NCI-H446 treated with DMSO at 0.1 percent for 48 hours (cell line): ENCODE measurements at regions not wholly inside any gene's neighbourhood (a gene's known extent, or its start where the extent isn't known, plus 50 kb on each side); places are given as distances from the start of the nearest gene placed in this dataset.

ENCODE experiments used
- DNase-seq: peaks from one replicate; lab custom pipeline; 2025; lab: John Stamatoyannopoulos, UW

DNA sequence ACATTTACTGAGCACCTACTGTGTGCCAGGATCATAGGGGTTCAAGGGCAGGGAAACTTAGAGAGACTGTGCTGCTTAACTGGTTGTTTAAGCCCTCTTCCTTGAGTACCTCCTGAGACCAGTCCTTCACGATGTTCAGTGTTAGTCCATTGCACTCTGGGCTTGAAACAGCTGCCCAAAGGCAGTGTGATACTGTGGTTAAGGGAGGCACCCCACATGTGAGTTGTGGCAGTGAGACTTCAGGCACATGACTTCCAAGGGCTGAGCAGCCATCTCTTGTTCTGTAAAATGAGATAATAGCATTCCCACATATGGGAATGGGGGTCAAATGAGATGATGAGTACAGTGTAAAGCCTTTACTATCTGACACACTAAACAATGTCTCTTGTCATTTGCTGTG, 75.1 kb downstream of the LINGO1 start:
- no peak for DNase-seq

DNA sequence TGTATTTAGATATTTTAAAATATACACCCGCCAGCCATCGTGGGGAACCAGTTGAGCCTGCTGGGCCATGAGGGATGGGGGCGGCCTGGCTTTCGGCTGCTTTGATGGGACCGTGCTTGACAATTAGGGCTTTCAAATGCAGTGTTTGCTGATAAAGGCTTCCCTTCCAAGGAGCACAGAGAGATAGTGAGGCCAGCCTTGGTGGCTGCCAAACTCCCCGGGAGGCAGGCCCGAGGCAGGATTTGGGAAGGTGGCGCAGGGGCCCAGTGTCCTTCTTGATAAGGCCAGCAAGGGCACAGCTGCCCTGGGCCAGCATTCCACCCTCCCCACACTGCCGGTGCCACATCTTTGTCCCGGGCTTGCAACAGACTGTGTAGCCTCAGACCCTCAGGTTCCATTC, 75.6 kb downstream of the LINGO1 start:
- DNase-seq, result no peak

DNA sequence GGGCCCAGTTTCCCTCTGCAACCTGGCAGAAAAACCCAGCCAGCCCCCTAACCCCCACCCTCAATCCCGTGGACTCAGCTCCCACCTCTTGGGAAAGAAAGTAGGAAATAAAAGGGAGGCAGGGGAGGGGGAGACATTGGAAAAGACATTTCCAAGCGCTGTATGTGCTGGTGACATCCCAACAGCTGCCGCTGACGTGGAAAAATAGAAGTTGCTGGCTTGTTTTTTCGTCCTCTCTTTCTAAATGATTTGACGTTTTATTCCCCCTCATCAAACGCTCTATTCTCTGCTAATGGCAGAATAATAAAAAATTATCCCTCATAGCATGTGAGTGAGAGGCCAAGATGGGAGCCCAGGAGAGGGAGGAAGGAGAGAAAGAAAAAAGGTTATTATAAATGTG, 76.1 kb downstream of the LINGO1 start:
- no peak for DNase-seq

DNA sequence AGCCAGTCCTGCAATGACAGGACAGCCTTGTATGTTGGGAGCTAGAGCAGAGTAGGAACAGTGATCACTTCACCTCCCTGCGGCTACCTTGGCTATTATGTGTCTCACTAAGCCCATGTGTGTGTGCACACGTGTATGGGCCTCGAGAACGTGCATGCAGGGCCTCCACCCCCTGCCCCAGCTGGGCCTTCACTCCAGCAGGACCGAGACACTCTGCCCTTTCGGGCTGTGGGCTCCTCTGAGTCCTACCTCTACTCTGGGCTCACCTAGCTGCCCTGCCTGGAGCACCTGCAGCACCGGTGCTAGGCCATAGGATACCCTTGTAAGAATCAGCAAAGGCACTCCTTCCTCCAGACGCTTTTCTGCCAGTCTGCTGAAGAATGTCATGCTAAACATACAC, 77.5 kb downstream of the LINGO1 start:
- no peak for DNase-seq

DNA sequence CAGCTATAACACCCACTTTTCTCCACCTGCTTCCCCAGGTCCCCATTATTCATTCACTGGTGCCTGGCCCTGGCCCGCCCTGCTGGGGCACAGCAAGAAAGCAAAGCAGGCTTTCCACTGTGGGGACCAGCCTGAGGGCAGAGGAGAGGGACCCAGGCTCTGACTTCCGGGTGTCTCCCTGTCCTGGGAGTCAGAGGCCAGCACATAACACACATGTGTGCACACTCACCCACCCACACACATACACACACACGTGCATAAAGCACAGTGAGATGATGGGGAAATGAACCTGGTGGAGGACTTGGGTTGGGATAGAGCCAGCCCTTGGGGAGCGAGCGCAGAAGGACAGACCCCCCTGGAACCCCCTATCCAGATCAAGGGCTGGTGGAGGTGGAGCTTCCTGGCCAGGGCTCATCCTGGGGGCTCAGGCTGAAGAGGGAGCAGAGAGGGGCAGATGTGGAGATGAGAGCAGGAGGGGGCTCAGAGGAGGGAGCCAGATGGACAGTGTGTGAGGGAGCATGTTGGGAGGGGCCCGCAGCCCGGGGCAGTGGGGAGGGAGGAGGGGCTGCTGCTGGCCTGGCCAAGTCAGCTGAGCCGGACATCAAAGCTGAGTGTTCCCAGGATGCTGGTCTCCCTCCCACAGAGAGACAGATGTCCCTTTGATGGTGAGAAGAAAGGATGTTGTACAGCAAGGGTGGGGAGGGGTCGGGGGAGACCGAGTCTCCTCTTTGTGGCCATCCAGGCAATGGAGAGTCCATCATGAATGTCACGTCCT, 78.2 kb downstream of the LINGO1 start:
- no peak for DNase-seq

DNA sequence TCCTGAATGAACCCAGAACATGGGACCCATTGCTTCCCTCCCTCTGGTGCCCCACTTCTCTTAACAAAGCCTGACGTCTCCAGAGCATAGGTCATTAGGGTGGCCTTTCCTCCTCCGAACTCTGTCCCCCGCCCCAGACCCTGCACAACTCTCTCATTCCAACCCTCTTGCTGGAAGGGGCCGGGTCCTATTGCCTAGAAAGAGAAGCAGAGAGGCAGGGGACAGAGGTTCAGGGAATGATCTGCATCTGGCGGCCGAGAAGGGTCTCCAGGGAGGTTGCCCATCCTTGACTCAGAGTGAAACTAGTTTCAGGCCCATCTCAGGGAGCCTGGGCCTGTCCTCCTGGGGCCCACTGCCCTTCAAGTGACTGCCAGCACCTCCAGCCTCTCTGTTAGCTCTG, 79.0 kb downstream of the LINGO1 start:
- no peak for DNase-seq

DNA sequence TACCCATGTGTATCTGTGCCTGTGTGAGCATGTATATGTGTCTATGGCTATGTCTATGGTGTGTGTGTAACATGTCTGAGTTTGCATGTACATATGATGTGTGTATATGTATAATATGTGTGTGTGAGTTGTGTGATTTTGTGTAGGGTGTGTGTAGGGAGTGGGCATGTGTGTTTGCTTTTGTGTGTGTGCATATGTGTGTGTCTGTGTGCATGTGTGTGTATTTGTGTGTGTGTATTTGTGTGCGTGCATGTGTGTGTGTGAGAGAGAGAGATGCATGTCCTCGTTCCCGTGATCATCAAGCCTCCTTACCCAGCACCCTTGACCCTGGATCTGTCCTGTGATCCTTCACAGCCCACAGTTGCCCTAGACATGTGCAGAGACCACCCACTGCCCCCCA, 79.5 kb downstream of the LINGO1 start:
- no peak for DNase-seq

DNA sequence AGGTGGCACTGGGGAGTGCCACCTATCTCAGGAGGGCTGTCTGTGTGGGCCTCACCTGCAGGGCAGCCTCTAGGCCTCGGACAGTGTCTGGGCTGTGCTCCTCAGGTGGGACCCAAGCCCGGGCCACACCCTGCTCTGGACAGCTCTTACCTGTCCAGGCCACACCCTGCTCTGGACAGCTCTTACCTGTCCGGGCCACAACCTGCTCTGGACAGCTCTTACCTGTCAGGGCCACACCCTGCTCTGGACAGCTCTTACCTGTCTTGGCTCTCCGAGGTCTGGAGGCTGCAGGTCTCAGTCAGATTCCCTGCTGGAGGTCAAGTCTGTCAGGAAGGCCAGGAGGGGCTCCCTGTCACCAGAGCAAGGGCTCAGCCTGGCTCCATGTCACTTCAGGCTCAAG, 80.6 kb downstream of the LINGO1 start:
- no peak for DNase-seq

DNA sequence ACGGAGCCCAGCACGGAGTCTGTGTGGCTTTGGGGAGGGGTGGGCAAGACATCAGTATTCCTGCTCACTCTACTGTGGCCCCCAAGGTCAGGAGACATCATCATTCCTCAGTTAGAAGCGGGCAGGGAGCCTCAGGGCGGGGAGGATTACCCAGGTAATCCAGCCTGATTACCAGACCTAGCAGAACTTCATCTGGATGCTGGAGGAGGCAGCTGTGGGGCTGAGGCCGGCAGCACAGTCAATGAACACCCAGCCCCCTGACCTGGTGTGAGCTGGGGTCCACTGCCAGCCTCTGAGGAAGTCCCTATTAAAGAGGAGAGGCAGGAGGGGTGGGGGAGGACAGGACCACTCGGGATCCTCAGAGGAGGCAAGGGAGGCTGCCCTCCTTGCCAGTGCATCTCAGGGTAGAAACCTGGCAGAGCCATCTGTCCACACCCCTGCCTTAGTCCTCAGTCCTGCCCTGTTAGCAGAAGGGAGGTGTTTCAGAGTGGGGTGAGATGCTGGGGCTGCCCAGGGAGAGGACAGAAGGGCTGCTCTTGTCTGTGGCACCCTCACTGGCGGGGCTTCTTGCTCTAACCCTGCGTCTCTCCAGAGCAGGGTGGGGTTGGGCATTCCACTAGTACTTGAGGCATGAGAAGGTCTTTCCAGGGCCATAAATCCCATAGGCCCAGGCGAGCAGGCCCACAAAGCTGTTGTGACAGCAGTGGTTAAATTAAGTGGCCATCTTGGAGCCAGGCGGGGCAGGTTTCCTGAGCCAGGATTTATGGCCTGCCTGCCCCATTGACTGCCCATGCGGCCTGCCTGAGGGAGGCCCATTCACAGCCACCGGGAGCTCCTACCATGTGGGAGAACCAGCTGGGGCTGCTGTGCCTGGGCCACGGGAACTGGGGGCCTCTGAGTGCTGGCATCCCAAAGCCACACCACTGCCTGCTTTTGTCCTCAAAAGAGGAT, 82.1 kb downstream of the LINGO1 start:
- DNase-seq, result no peak

DNA sequence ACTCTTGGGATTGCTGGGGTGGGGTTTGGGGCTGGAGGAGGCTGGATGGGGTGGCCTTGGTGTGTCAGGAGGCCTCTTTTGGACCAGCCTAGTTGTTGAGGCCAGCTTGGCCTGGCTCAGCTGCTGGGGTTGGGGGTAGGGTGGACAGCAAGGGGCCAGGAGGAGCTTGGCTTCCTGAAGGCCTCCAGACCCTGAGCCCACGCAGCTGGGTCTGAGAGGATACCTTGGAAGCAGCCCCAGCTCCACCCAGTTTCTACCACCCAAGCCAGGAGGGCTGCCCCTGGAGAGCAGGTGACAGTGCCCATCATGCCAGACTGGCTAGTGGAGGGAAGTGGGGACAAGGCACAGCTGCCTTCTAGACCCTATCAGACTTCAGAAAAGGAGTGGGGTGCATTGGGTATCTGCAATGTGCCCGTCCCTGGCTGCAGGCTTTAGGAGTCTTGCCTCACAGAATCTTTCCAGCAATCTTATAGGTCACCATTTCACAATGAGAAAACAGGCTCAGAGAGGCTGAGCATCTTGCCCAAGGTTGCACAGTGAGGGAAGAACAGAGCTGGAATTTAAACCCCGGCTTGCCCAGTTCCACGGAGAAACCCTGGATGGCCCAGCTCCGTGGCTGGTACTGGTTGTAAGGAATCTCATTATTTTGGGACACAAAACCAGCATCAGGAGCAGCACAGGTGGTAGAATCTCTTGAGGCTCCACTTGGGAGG, 83.0 kb downstream of the LINGO1 start:
- DNase-seq, result no peak

DNA sequence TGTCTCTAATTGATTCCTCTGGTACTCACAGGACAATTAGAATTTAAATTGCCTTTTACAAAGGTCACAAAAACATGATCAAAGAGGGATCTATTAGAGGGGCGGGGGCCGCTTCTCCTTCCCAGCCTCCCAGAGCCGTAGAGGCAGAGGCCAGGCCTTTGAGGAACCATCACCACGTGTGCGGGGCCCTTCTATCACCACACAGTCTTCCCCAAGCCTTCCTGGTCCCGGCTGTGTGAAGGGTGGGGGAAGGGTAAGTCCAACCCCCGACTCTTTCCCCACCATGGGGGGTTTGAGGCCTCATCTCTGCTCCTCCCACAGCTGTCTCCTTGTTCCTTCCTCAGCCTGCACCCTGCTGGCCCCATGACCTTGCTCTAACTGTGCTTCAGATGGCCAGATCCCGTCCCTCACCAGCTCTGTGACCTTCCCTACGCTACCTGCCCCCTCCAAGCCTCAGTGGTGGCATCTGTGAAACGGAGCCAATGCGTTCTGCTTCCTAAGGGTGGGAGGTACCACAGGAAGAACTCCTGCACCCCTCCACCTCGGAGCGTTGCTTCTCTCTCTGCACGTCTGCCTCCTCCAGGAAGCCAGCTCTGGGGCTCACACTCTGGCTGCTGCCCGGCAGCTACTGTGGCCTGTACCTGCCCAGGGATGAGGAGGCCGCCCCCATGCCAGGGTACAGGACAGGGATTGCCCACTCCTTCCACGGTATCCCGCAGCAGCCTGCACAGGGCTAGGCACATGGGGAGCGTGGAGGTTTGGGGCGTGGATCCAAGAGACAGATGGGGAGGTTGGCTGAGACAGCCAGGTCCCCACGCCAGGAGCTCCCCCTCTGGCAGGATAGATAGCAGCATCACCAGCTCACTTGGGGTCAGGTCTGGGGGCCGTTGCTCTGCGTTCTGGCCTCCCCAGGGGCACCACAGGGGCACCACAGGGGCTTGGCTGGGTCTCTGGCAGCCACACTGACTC, 83.8 kb downstream of the LINGO1 start:
- no peak for DNase-seq

DNA sequence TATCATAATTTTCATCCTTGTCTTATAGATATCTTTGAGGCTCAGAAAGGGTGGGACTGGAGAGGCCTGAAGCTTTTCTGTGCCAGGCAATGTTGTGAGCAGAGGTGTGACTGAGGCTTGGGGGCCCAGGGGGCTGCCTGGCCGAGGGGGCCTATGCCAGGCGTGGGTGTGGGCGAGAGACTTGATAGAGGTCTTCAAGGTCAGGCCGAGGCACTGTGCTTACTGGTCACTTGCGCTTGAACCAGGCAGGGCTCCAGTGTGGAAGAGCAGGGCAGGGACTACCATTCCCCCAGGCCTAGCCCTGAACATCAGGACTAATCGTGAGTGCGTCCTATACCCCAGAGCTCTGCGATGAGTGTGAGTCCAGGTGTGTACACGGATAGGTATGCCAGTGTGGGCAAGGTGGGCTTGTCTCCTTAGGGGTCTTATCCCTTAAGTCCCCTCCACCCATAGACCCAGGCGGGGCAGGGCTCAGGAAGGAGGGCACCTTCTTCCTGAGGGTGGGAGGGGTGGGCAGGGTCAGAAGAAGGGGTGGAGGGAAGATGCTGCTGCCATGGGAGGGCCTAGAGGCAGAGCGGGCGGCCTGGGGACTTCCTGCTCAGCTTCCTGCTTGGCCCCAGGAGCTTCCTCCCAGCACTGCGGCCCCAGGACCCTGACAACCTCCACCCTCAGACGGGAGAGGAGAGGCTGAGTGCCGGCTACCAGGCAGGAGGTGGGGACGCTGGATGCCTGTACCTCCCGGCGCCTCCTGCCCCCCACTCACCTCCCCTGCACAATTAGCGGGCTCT, 84.7 kb downstream of the LINGO1 start:
- DNase-seq, result no peak

DNA sequence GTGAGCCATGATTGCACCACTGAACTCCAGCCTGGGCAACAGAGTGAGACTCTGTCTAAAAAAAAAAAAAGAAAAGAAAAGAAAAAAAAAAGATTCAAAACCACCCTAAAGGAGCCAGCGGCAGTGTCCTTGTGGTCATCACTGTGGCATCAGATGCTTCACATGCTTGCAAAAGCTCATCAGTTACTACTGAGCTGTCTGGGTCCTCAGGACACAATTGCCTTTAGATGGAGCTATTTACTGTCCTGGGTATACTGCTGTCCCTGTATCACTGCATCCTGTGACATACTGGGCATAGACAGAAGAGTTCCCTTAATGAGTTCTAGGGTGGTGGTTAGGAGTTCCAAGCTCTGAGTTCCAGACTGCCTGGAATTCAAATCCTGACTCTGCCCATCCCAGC, 85.8 kb downstream of the LINGO1 start:
- DNase-seq, result no peak

DNA sequence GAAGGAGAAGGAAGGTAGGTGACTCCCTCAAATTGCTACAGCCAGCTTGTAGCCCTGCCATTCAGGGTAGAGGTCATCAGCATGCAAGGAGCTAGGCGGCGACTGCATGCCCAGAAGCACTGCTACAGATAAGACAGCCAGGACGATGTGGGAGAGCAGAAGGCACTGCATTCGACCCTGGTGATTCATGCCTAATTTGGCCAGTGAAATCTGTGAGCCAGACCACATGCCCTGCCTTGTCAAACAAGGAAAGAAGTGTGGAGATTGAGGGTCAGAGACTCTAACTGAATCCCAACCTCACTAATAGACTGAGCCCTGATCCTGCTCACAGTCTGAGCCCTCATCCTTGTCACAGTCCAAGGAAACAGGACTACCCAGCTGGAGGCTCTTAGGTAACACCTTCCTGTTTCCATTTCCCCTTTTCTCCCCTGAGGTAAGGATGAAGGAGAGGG, 86.6 kb downstream of the LINGO1 start:
- no peak for DNase-seq

DNA sequence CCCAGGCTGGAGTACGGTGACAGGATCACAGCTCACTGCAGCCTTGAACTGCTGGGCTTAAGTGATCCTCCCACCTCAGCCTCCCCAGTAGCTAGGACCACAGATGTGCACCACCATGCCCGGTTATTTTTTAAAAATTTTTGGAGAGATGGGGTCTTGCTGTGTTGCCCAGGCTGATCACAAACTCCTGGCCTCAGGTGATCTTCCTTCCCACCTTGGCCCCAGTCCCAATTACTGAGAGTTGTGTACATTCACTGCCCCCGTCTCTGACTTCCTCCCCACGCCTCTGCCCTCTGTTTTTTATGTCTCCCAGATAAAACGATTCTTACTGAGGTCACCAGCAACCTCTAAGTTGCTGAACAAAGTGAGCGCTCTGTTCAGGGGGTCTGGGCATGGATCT, 87.7 kb downstream of the LINGO1 start:
- DNase-seq, result no peak

DNA sequence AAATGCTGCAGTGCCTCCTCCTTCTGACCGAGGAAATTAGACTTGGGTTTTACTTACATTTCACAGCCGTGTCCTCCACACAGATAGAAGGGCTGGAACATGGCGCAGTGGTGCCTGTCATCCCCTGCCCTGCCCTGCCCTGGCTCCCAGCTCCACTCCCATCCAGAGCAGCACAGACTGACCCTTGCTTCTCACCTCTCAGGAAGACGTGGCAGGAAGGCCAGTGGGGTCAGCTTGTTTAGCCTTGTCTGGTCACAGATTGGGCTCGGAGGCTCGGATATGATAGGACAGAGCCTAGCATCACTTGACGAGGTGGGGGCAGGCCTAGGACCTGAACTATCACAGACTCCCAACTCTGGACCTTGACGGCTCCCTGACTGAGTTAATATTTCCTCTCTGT, 88.5 kb downstream of the LINGO1 start:
- DNase-seq, result no peak

DNA sequence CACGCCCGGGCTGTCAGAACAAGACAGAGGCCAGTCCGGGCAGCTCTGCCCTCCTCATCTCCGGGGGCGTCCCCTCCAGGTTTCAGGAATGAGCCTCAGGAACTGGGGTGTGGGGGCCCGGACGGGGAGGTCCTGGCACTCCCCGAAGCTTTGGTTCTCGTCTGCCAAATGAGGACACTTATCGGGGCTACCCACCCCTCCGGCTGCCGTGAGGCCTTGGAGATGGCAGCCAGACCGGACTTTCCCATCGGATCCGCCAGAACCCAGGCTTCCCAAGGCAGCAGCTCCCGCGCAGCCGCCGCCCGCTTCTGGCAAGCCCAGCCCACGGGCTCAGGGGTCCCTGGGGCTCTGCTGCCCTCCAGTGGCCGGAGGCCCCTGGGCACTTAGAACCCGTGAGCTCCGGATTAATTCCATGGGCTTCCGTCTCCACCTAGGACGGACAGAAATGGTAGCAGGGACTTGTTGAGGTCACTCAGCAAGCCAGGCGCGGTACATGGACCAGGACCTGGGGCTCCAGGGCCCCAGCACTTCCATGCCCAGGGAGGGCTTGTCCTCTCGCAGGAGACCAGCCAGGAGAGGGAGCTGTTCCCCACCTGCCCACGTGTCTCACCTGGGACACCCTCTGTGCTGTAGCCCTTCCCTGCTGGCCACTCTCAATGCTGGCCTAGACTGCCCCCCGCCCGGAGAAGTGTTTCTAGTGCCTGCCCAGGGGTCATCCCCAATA, 89.4 kb downstream of the LINGO1 start:
- DNase-seq, result peak; percentile 53

DNA sequence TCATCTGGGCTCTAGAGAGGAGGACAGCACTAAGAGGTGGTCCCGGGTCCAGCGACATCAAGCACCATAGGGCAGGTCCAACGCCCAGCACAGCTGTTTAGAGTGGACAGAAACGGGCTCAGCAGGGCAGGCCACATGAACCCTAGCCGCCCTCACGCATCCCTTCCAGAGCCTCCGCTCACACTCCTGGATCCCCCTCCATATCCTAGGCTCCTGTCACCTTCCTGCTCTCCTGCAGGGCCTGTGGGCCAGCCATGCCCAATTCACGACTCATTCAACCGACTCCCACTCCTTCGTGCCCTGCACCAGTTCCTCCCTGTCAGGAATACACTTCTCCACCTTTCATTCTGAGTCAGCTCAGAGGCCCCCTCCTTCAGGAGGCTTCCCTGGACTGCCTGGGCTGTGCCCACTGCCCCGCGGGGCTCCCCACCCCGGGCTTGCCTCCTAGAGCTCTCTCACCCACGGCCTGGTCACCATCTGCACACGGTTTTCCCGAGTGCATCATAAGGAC, 90.2 kb downstream of the LINGO1 start:
- DNase-seq, result no peak

DNA sequence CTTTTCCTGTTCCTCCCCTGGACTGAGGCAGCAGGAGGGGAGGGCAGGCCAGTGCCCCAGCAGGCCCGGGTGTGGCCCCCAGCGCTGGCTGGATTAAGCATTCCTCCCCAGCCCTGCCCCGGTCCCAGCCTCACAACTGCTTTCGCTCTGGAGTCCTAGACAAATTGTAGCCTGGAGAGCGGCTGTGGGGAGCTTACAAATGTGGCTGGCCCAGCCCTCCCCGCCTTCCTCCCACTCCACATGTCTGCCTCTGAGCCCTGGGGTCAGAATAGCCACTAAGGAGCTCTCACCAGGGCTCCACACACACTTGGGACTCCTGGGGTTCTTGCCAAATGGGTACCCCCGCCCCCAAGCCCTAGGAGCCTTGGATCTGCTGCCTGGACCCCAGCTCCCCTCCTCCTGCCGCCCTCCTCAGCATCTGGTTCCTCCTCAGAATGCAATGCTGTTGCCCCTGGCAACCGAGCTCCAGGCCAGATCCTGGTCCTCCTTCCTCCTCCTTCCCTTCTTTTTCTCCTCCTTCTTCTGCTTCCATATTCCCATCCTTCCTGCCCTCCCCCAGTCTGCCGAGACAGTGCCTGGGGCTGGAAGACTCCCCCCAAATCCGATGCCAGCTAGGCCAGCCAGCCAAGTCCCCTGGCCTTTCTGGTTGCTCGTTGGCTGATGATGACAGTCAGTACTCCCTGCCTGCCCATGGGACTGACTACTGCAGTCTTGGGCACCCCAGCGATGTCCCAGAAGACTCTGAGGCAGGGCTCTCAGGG, 91.1 kb downstream of the LINGO1 start:
- DNase-seq, result no peak
